Panc1 (cell line): ENCODE measurements at regions not wholly inside any gene's neighbourhood (a gene's known extent, or its start where the extent isn't known, plus 50 kb on each side); places are given as distances from the start of the nearest gene placed in this dataset.

ENCODE experiments used
- ATAC-seq: fragments of 200-7000 bp; cut with Tn5 transposase; 2 replicates; pipeline ENCODE4 v1.9.1; 2020; ENCODE audit warnings: mild to moderate bottlenecking, moderate library complexity
- BruUV-seq: library from RNA; stranded (reverse); fragments of 400-500 nt; replicated peaks from 2 replicates; lab custom pipeline; 2021; lab: Mats Ljungman, UMichigan
- CTCF ChIA-PET: fragments of 300-600 bp; sonication (Branson Sonifier 250); formaldehyde crosslinking; loops from one replicate; lab custom pipeline; 2022; ENCODE audit warnings: antibody characterized with exemption; lab: Charles Lee
- POLR2A ChIA-PET: fragments of 300-600 bp; sonication (Branson Sonifier 250); formaldehyde crosslinking; loops from one replicate; lab custom pipeline; 2022; ENCODE audit warnings: antibody characterized with exemption; lab: Charles Lee
- DNase-seq: peaks from one replicate; pipeline ENCODE4 v3.0.0-alpha.2; 2010; ENCODE audit warnings: low read depth, low spot score
- H3K27ac ChIP-seq: 2 replicates; pipeline ENCODE4 v1.5.1; 2011; ENCODE audit warnings: mild to moderate bottlenecking, low read length, inconsistent platforms
- H3K27me3 ChIP-seq: fragments of 200-500 bp; sonication (Bioruptor generic); 2 replicates; pipeline ENCODE4 v1.6.0; 2014; ENCODE audit warnings: low read length, inconsistent platforms; ENCODE audit not compliant: control insufficient read depth, insufficient read depth
- H3K36me3 ChIP-seq: fragments of 200-500 bp; sonication (Bioruptor generic); 2 replicates; pipeline ENCODE4 v1.5.1; 2014; ENCODE audit warnings: inconsistent platforms, mild to moderate bottlenecking, low read length, moderate library complexity; ENCODE audit not compliant: control insufficient read depth, insufficient read depth
- H3K4me1 ChIP-seq: 2 replicates; pipeline ENCODE4 v1.5.1; 2011; ENCODE audit warnings: inconsistent platforms, mild to moderate bottlenecking, low read length, moderate library complexity; ENCODE audit not compliant: control insufficient read depth, insufficient read depth
- H3K4me3 ChIP-seq, 2 experiments: 2 replicates each; pipeline ENCODE4 v1.5.1; 2011 to 2012; ENCODE audit warnings: low read depth in 2 of 2, low read length in 2 of 2, mild to moderate bottlenecking in 2 of 2, inconsistent platforms in 1 of 2, moderate library complexity in 1 of 2
- H3K9me3 ChIP-seq: fragments of 200-500 bp; sonication (Bioruptor generic); 2 replicates; pipeline ENCODE4 v1.5.1; 2014; ENCODE audit warnings: low read depth, mild to moderate bottlenecking, inconsistent platforms, low read length, moderate library complexity; ENCODE audit not compliant: control insufficient read depth, insufficient read depth
- POLR2AphosphoS5 ChIP-seq: IDR thresholded peaks from 2 replicates; pipeline ENCODE4 v1.6.1; 2012; ENCODE audit warnings: mild to moderate bottlenecking, low read depth, low read length, moderate library complexity
- SIN3A ChIP-seq: IDR thresholded peaks from 2 replicates; pipeline ENCODE4 v1.6.1; 2012; ENCODE audit warnings: low read depth, mild to moderate bottlenecking, low read length, moderate library complexity, borderline replicate concordance; ENCODE audit not compliant: insufficient read depth
- TCF7L2 ChIP-seq: IDR thresholded peaks from 2 replicates; pipeline ENCODE4 v1.6.1; 2011; ENCODE audit warnings: mild to moderate bottlenecking, low read depth, low read length, inconsistent platforms
- in situ Hi-C: cut with HindIII; loops from 2 replicates; pipeline ENCODE4 v1.10.0; 2016; ENCODE audit warnings: low sequenced_read_pairs, low pct_unique_long_range_greater_than_20kb
- intact Hi-C: fragments of 100-400 bp; cut with micrococcal nuclease; formaldehyde crosslinking; loops from one replicate; pipeline ENCODE4 v1.10.0; 2022; ENCODE audit not compliant: unreplicated experiment
- TF ChIP-seq, protein P1 (sequence below): fragments of 450-650 bp; IDR thresholded peaks from 2 replicates; pipeline ENCODE4 v1.5.1; 2017; ENCODE audit warnings: mild to moderate bottlenecking
- TF ChIP-seq, protein P2 (sequence below), 2 experiments: IDR thresholded peaks; 2 replicates each; pipeline ENCODE4 v1.6.1; 2011 to 2012; ENCODE audit warnings: low read depth in 2 of 2, control low read depth in 1 of 2, low read length in 1 of 2, mild to moderate bottlenecking in 1 of 2, moderate library complexity in 1 of 2; ENCODE audit not compliant: insufficient read depth in 1 of 2

DNA sequence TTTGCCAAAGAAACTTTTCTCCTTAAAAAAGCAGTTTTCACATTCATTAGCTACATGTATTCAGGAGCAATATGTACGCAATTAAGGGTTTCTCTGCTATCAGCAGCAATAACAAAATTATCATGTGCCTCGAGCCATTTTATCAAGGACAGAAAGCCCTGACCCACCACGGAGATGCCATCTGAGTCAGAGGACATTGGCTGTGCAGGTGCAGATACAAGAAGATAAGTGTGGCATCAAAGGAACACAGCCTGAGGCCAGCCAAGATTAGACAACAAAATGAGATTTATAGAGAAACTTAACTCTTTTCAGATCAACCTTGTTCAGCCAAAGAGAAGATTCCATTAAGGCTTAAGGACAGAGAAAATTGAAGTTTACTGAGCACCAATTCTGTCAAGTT lies 115.2 kb upstream of the LGSN start:
- Histone ChIP-seq H3K27me3 (peaks cover 4% of the 10 kb centered on the region; the same call in 1 of the 2 replicates), H3K36me3 (no peaks in the 10 kb centered on the region), H3K27ac (no peak overlapping the region), H3K4me1 (no peaks in the 10 kb centered on the region), H3K4me3 (no peak overlapping the region), H3K9me3 (no peaks in the 10 kb centered on the region)
- no peak for ATAC-seq
- POLR2A ChIA-PET: interaction anchor here (0.6 kb wide), 1 partner anchor 41 kb away, joined by 3 read pairs; no protein-coding TSS in a partner anchor
- CTCF ChIA-PET: no interaction called here
- intact Hi-C loops: no loop called here
- no TSS peak for BruUV-seq
- no peak for DNase-seq
- TF ChIP-seq, protein P1, sequence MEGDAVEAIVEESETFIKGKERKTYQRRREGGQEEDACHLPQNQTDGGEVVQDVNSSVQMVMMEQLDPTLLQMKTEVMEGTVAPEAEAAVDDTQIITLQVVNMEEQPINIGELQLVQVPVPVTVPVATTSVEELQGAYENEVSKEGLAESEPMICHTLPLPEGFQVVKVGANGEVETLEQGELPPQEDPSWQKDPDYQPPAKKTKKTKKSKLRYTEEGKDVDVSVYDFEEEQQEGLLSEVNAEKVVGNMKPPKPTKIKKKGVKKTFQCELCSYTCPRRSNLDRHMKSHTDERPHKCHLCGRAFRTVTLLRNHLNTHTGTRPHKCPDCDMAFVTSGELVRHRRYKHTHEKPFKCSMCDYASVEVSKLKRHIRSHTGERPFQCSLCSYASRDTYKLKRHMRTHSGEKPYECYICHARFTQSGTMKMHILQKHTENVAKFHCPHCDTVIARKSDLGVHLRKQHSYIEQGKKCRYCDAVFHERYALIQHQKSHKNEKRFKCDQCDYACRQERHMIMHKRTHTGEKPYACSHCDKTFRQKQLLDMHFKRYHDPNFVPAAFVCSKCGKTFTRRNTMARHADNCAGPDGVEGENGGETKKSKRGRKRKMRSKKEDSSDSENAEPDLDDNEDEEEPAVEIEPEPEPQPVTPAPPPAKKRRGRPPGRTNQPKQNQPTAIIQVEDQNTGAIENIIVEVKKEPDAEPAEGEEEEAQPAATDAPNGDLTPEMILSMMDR: no peak
- no peak for TF ChIP-seq SIN3A
- no peak for TF ChIP-seq POLR2AphosphoS5
- TF ChIP-seq, protein P2, sequence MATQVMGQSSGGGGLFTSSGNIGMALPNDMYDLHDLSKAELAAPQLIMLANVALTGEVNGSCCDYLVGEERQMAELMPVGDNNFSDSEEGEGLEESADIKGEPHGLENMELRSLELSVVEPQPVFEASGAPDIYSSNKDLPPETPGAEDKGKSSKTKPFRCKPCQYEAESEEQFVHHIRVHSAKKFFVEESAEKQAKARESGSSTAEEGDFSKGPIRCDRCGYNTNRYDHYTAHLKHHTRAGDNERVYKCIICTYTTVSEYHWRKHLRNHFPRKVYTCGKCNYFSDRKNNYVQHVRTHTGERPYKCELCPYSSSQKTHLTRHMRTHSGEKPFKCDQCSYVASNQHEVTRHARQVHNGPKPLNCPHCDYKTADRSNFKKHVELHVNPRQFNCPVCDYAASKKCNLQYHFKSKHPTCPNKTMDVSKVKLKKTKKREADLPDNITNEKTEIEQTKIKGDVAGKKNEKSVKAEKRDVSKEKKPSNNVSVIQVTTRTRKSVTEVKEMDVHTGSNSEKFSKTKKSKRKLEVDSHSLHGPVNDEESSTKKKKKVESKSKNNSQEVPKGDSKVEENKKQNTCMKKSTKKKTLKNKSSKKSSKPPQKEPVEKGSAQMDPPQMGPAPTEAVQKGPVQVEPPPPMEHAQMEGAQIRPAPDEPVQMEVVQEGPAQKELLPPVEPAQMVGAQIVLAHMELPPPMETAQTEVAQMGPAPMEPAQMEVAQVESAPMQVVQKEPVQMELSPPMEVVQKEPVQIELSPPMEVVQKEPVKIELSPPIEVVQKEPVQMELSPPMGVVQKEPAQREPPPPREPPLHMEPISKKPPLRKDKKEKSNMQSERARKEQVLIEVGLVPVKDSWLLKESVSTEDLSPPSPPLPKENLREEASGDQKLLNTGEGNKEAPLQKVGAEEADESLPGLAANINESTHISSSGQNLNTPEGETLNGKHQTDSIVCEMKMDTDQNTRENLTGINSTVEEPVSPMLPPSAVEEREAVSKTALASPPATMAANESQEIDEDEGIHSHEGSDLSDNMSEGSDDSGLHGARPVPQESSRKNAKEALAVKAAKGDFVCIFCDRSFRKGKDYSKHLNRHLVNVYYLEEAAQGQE (IDR thresholded peaks at IDR 0.05; ENCODE audit: insufficient read depth in 1 of 2, low read depth in 2 of 2, low read length in 1 of 2): no peak
- TF ChIP-seq TCF7L2: no peak
- in situ Hi-C loops: no loop called here

DNA sequence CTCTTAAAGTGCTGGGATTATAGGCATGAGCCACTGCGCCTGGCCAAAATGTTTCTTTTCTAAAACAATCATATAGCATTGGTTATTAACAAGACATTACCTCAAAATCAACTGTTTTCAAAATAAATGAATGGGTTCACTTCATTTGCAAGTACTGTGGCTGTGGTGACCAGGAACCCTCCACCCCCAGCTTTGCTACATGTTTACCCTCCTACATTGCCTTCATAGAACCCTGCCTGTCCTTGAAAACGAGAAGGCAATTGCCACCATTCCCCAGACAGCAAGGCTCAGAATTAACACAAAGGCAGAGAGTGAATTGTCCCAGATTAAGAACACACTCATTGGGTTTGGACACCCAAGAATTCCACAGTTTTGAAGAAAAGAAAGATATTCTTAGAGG lies 116.6 kb upstream of the LGSN start:
- BruUV-seq: no TSS peak
- ChIA-PET POLR2A (no interaction called here), CTCF (no interaction called here)
- intact Hi-C loops (no loop called here), in situ Hi-C loops (no loop called here)
- Histone ChIP-seq H3K36me3 (no peaks in the 10 kb centered on the region), H3K9me3 (no peaks in the 10 kb centered on the region), H3K27me3 (peaks cover 4% of the 10 kb centered on the region; the same call in 1 of the 2 replicates), H3K4me1 (no peaks in the 10 kb centered on the region), H3K27ac (no peak overlapping the region), H3K4me3 (no peak overlapping the region)
- TF ChIP-seq SIN3A (no peak), POLR2AphosphoS5 (no peak), TCF7L2 (no peak)
- TF ChIP-seq, protein P1: no peak
- TF ChIP-seq, protein P2 (IDR thresholded peaks at IDR 0.05; ENCODE audit: insufficient read depth in 1 of 2, low read depth in 2 of 2, low read length in 1 of 2): no peak
- DNase-seq: no peak
- no peak for ATAC-seq
